Pancreas (tissue), 10 donors: ENCODE measurements at regions not wholly inside any gene's neighbourhood (a gene's known extent, or its start where the extent isn't known, plus 50 kb on each side); places are given as distances from the start of the nearest gene placed in this dataset.

Source experiments
- ATAC-seq, 4 donors: fragments of 200-7000 bp; cut with Tn5 transposase; one replicate each; pipeline versions ENCODE4 v1.8.0 to v1.9.1; 2020; ENCODE audit warnings: mild to moderate bottlenecking in 4 of 4, moderate library complexity in 4 of 4
- DNase-seq, 6 donors: peaks; one replicate each; pipeline ENCODE4 v3.0.0-alpha.2; 2020
- FAIRE-seq: peaks from 2 replicates; lab custom pipeline; 2012; peaks lifted over from hg19 to GRCh38; lab: Jason Lieb, UNC
- H3K27ac ChIP-seq, 4 donors: fragments of 200-600 bp; sonication (generic); 1 replicate in 3 of 4; 2 replicates in 1 of 4; pipeline versions ENCODE4 v1.5.0 to v1.8.0; 2020
- H3K27me3 ChIP-seq, 4 donors: fragments of 200-600 bp; one replicate each; pipeline ENCODE4 v1.8.0; 2021
- H3K36me3 ChIP-seq, 3 donors: fragments of 200-600 bp; sonication (generic) in 1 of 3; one replicate each; pipeline versions ENCODE4 v1.5.0 to v1.8.0; 2020 to 2021
- H3K4me1 ChIP-seq, 3 donors: fragments of 200-600 bp; one replicate each; pipeline ENCODE4 v1.8.0; 2021
- H3K4me3 ChIP-seq, 4 donors: fragments of 200-600 bp; sonication (generic) in 2 of 4; one replicate each; pipeline versions ENCODE4 v1.5.0 to v1.8.0; 2020 to 2021
- H3K9me3 ChIP-seq, 4 donors: fragments of 200-600 bp; one replicate each; pipeline ENCODE4 v1.8.0; 2021
- CTCF ChIP-seq, 4 donors: fragments of 200-600 bp; sonication (generic) in 3 of 4; IDR thresholded peaks; one replicate each; pipeline versions ENCODE4 v1.5.0 to v1.8.0; 2021; ENCODE audit warnings: antibody characterized with exemption in 4 of 4
- WGBS, 2 donors: extraction: QIAGEN DNeasy Blood & Tissue Kit; methylation state at CpG; one replicate each; pipeline ENCODE4 v1.1.7; 2013; 5-methylcytosine and 5-hydroxymethylcytosine counted together
- intact Hi-C, 3 donors: fragments of 100-400 bp; cut with DNase I; formaldehyde crosslinking; loops; one replicate each; pipeline versions ENCODE4 v1.11.1 to v1.14.2; 2022
- donor health status: healthy with polysubstance abuse.
- donor health status: DM: no; HTN: no; CAD: no; lungs with moderate emphysema.
- donor health status: DM: no; HTN: no; CAD: no.
- donor health status: control.
- donor health status: control.
- donor health status: Bipolar disorder and iron deficiency.
- donor health status: DM: yes; HTN: yes; CAD: no.
- donor health status: DM: no; HTN: no; CAD: no.
- donor health status: DM: no; HTN: no; CAD: no.
- donor health status: DM: yes; HTN: yes; CAD: no.

- no peak for ATAC-seq
- Histone ChIP-seq H3K4me1 (no peaks in the 10 kb centered on the region), H3K36me3 (no peaks in the 10 kb centered on the region), H3K9me3 (no peaks in the 10 kb centered on the region), H3K27me3 (no peaks in the 10 kb centered on the region), H3K4me3 (no peak overlapping the region), H3K27ac (no peak overlapping the region)
- no peak for FAIRE-seq
- intact Hi-C loops, result no loop called here
- no peak for DNase-seq
- WGBS, 2 donors, result 63% methylated on average over 3 of the region's 3 CpGs
- TF ChIP-seq CTCF (IDR thresholded peaks at IDR 0.05), result no peak
These were observed 214.2 kb downstream of the ELAVL2 start for GRCh38 chr9:23611869-23612268.

- no peak for ATAC-seq
- Histone ChIP-seq H3K27me3 (no peaks in the 10 kb centered on the region), H3K27ac (no peak overlapping the region), H3K9me3 (no peaks in the 10 kb centered on the region), H3K4me1 (no peaks in the 10 kb centered on the region), H3K36me3 (no peaks in the 10 kb centered on the region), H3K4me3 (no peak overlapping the region)
- no peak for FAIRE-seq
- WGBS, 2 donors, result 75 to 89% methylated on average over 6 of the region's 6 CpGs
- no peak for TF ChIP-seq CTCF (IDR thresholded peaks at IDR 0.05)
- no peak for DNase-seq
- intact Hi-C loops, result no loop called here
These were observed 210.5 kb downstream of the ELAVL2 start for GRCh38 chr9:23615569-23615968.

- WGBS, 2 donors, result 58 to 61% methylated on average over 2 of the region's 2 CpGs
- no peaks in the 10 kb centered on the region for H3K4me1 ChIP-seq
- H3K27ac ChIP-seq, result no peak overlapping the region
- FAIRE-seq (no peak), DNase-seq (no peak), ATAC-seq (no peak)
- no peaks in the 10 kb centered on the region for H3K9me3 ChIP-seq
- H3K27me3 ChIP-seq, result no peaks in the 10 kb centered on the region
- H3K36me3 ChIP-seq, result no peaks in the 10 kb centered on the region
- no peak overlapping the region for H3K4me3 ChIP-seq
- TF ChIP-seq CTCF (IDR thresholded peaks at IDR 0.05), result no peak
- intact Hi-C loops, result no loop called here
These were observed 204.9 kb downstream of the ELAVL2 start for GRCh38 chr9:23621188-23621587.

GRCh38 chr9:23621924-23622323, 204.1 kb downstream of the ELAVL2 start:
- FAIRE-seq, result no peak
- Histone ChIP-seq H3K4me3 (no peak overlapping the region), H3K9me3 (no peaks in the 10 kb centered on the region), H3K27me3 (no peaks in the 10 kb centered on the region), H3K36me3 (no peaks in the 10 kb centered on the region), H3K4me1 (no peaks in the 10 kb centered on the region), H3K27ac (no peak overlapping the region)
- DNase-seq, result no peak
- 69 to 72% methylated on average over 3 of the region's 3 CpGs for WGBS, 2 donors
- intact Hi-C loops, result no loop called here
- ATAC-seq, result no peak
- TF ChIP-seq CTCF (IDR thresholded peaks at IDR 0.05), result no peak

- no peaks in the 10 kb centered on the region for H3K27me3 ChIP-seq
- H3K27ac ChIP-seq, result no peak overlapping the region
- no peak for ATAC-seq
- WGBS, 2 donors, result 75 to 86% methylated on average over 4 of the region's 4 CpGs
- no peak for DNase-seq
- no peak overlapping the region for H3K4me3 ChIP-seq
- no peaks in the 10 kb centered on the region for H3K9me3 ChIP-seq
- intact Hi-C loops, result no loop called here
- no peak for FAIRE-seq
- no peak for TF ChIP-seq CTCF (IDR thresholded peaks at IDR 0.05)
- H3K36me3 ChIP-seq, result no peaks in the 10 kb centered on the region
- H3K4me1 ChIP-seq, result no peaks in the 10 kb centered on the region
These were observed 203.6 kb downstream of the ELAVL2 start for GRCh38 chr9:23622396-23622795.
